ENCODE measurements at regions not wholly inside any gene's neighbourhood (a gene's known extent, or its start where the extent isn't known, plus 50 kb on each side); places are given as distances from the start of the nearest gene placed in this dataset.

DNA sequence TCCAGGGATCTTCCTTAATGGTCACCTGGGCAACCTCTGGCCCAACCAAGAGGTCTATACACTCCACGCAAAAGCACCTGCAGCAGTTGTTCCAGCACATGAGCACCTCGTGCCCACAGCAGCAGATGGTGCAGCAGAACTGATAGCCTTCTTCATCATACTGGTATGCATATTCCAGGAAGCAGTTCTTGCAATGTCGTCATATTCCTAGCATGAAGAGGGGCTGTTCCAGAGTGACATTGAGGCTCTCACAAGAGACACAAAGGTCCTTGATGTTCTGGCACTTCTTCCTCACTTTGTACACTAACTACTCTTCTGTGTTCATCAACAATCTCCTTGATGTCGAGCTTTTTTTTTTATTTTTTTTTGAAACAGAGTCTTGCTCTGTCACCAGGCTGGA is 386.2 kb downstream of the MEIS1 start:
- DNase-seq (ENCODE audit: unreplicated experiment), result no peak
- Mint-ChIP-seq H3K9me3 (ENCODE audit: unreplicated experiment) (peaks cover 9% of the 10 kb centered on the region), H3K4me3 (ENCODE audit: unreplicated experiment) (no peak overlapping the region), H3K36me3 (ENCODE audit: insufficient read depth, unreplicated experiment) (no peaks in the 10 kb centered on the region), H3K27me3 (ENCODE audit: insufficient read depth, unreplicated experiment) (no peaks in the 10 kb centered on the region), H3K4me1 (ENCODE audit: insufficient read depth, unreplicated experiment) (no peaks in the 10 kb centered on the region), H3K27ac (ENCODE audit: low read depth, unreplicated experiment) (no peak overlapping the region)
- ChIA-PET POLR2A (interaction anchor here (0.6 kb wide), 1 partner anchor 18 kb away, joined by 3 read pairs; no protein-coding TSS in a partner anchor), CTCF (no interaction called here)
- intact Hi-C loops (cut with micrococcal nuclease), result no loop called here
- BruUV-seq (replicated peaks), result no TSS peak
- TF ChIP-seq, protein P1, sequence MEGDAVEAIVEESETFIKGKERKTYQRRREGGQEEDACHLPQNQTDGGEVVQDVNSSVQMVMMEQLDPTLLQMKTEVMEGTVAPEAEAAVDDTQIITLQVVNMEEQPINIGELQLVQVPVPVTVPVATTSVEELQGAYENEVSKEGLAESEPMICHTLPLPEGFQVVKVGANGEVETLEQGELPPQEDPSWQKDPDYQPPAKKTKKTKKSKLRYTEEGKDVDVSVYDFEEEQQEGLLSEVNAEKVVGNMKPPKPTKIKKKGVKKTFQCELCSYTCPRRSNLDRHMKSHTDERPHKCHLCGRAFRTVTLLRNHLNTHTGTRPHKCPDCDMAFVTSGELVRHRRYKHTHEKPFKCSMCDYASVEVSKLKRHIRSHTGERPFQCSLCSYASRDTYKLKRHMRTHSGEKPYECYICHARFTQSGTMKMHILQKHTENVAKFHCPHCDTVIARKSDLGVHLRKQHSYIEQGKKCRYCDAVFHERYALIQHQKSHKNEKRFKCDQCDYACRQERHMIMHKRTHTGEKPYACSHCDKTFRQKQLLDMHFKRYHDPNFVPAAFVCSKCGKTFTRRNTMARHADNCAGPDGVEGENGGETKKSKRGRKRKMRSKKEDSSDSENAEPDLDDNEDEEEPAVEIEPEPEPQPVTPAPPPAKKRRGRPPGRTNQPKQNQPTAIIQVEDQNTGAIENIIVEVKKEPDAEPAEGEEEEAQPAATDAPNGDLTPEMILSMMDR (IDR thresholded peaks at IDR 0.05; ENCODE audit: unreplicated experiment), result no peak

DNA sequence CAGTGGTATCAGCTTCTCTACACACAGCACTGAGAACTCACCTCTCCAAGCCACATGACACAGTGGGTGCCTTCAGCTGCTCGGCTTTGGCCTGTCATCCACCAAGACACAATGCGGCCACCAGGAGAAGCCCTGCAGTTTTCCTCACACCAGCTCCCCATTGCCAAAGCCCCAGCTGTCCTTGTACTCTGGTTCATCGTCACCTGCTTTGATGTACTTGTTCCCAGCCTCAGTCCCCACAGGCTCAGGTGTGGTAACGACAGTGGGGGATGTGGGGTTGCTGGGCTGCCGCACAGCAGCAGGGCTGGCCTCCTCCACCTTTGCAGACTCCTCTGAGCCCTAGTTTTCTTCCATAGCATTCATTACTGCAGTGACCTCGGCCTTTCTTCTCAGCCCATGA is 387.3 kb downstream of the MEIS1 start:
- CTCF ChIA-PET, result no interaction called here
- Mint-ChIP-seq H3K4me3 (ENCODE audit: unreplicated experiment) (no peak overlapping the region), H3K36me3 (ENCODE audit: insufficient read depth, unreplicated experiment) (no peaks in the 10 kb centered on the region), H3K4me1 (ENCODE audit: insufficient read depth, unreplicated experiment) (no peaks in the 10 kb centered on the region), H3K27ac (ENCODE audit: low read depth, unreplicated experiment) (no peak overlapping the region), H3K27me3 (ENCODE audit: insufficient read depth, unreplicated experiment) (no peaks in the 10 kb centered on the region), H3K9me3 (ENCODE audit: unreplicated experiment) (peaks cover 9% of the 10 kb centered on the region)
- POLR2A ChIA-PET, result interaction anchor here (1.3 kb wide), 1 partner anchor 13 kb away, joined by 6 read pairs; no protein-coding TSS in a partner anchor
- no TSS peak for BruUV-seq (replicated peaks)
- intact Hi-C loops (cut with micrococcal nuclease), result no loop called here
- DNase-seq (ENCODE audit: unreplicated experiment), result no peak
- TF ChIP-seq, protein P1 (IDR thresholded peaks at IDR 0.05; ENCODE audit: unreplicated experiment), result no peak

DNA sequence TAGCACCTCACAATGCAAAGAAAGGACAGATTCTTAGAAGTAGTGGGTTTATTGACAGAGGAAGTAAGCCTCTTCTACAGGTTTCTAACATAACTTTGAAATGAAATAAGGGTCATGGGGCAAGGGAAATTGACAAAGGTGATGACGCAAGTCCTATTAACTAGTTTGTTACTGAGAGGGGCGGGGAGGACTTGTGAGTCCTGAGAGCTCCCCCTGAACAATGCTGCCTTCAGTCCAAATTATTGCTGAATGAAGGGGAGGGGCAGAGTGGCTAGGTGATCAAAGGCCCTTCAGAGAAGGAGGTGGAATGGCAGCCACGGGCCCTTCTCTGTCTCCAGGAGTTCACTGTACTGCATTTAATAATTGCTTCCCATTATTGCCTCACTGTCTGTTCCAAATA is 390.0 kb downstream of the MEIS1 start:
- intact Hi-C loops (cut with micrococcal nuclease), result no loop called here
- H3K27me3 Mint-ChIP-seq (ENCODE audit: insufficient read depth, unreplicated experiment), result no peaks in the 10 kb centered on the region
- H3K27ac Mint-ChIP-seq (ENCODE audit: low read depth, unreplicated experiment), result no peak overlapping the region
- no peaks in the 10 kb centered on the region for H3K4me1 Mint-ChIP-seq (ENCODE audit: insufficient read depth, unreplicated experiment)
- ChIA-PET POLR2A (no interaction called here), CTCF (interaction anchor here (0.6 kb wide), 1 partner anchor 142 kb away, joined by 3 read pairs; no protein-coding TSS in a partner anchor)
- no peaks in the 10 kb centered on the region for H3K9me3 Mint-ChIP-seq (ENCODE audit: unreplicated experiment)
- no peak overlapping the region for H3K4me3 Mint-ChIP-seq (ENCODE audit: unreplicated experiment)
- no TSS peak for BruUV-seq (replicated peaks)
- TF ChIP-seq, protein P1 (IDR thresholded peaks at IDR 0.05; ENCODE audit: unreplicated experiment), result no peak
- H3K36me3 Mint-ChIP-seq (ENCODE audit: insufficient read depth, unreplicated experiment), result no peaks in the 10 kb centered on the region
- DNase-seq (ENCODE audit: unreplicated experiment), result no peak

DNA sequence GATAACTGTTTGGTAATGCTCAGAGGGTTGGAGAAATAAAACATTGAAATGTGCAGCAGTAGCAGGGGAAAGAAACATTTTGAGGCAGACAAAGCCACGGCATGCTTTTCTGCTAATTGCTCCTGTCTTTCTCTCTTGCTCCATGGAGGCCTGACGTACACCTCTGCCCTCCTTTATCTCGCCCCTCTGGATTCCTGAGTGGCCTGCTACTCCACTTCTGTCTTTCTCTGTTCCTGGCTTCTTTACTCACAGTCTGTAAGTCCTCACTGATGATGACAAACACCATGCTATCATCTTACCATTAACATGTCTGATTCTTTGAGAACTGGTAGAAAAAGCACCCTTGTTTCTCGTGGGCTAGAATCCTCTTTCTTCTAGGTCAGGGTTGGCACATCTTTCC is 392.9 kb downstream of the MEIS1 start:
- DNase-seq (ENCODE audit: unreplicated experiment), result no peak
- ChIA-PET POLR2A (interaction anchor here (1.2 kb wide), 1 partner anchor 11 kb away, joined by 3 read pairs; no protein-coding TSS in a partner anchor), CTCF (no interaction called here)
- Mint-ChIP-seq H3K27ac (ENCODE audit: low read depth, unreplicated experiment) (no peak overlapping the region), H3K27me3 (ENCODE audit: insufficient read depth, unreplicated experiment) (no peaks in the 10 kb centered on the region), H3K4me1 (ENCODE audit: insufficient read depth, unreplicated experiment) (no peaks in the 10 kb centered on the region), H3K9me3 (ENCODE audit: unreplicated experiment) (no peaks in the 10 kb centered on the region), H3K4me3 (ENCODE audit: unreplicated experiment) (no peak overlapping the region), H3K36me3 (ENCODE audit: insufficient read depth, unreplicated experiment) (no peaks in the 10 kb centered on the region)
- TF ChIP-seq, protein P1 (IDR thresholded peaks at IDR 0.05; ENCODE audit: unreplicated experiment), result no peak
- no TSS peak for BruUV-seq (replicated peaks)
- intact Hi-C loops (cut with micrococcal nuclease), result no loop called here

Data from MCF 10A (cell line).